OCI-LY7 (cell line): ENCODE measurements at regions not wholly inside any gene's neighbourhood (a gene's known extent, or its start where the extent isn't known, plus 50 kb on each side); places are given as distances from the start of the nearest gene placed in this dataset.
A peak's percentile ranks its signal among the peaks of the same experiment; 100 is the strongest.

ENCODE experiments used
- BruUV-seq: library from RNA; stranded (reverse); fragments of 400-500 nt; replicated peaks from 2 replicates; lab custom pipeline; 2021; lab: Mats Ljungman, UMichigan
- CTCF ChIA-PET: fragments of 300-600 bp; sonication (Branson Sonifier 250); formaldehyde crosslinking; loops from one replicate; lab custom pipeline; 2022; ENCODE audit warnings: antibody characterized with exemption; ENCODE audit not compliant: unreplicated experiment; lab: Charles Lee
- POLR2A ChIA-PET: fragments of 300-600 bp; sonication (Branson Sonifier 250); formaldehyde crosslinking; loops from one replicate; lab custom pipeline; 2022; ENCODE audit warnings: antibody characterized with exemption; lab: Charles Lee
- DNase-seq: peaks from one replicate; pipeline ENCODE4 v3.0.0-alpha.2; 2015; ENCODE audit warnings: low spot score
- H2AFZ ChIP-seq: fragments of 200-600 bp; sonication (generic), shearing (Covaris generic); 2 replicates; pipeline ENCODE4 v1.6.1; 2014; ENCODE audit warnings: mild to moderate bottlenecking, antibody characterized with exemption, low read length, moderate library complexity
- H3K27ac ChIP-seq: fragments of 200-600 bp; sonication (generic); 2 replicates; pipeline ENCODE4 v1.5.1; 2014; ENCODE audit warnings: mixed run types, low read depth, mild to moderate bottlenecking, moderate library complexity, low read length, inconsistent platforms; ENCODE audit not compliant: poor library complexity, severe bottlenecking
- H3K36me3 ChIP-seq: fragments of 200-600 bp; sonication (generic); 2 replicates; pipeline ENCODE4 v1.6.1; 2014; ENCODE audit warnings: mild to moderate bottlenecking, antibody characterized with exemption, low read length, moderate library complexity, mixed read lengths; ENCODE audit not compliant: insufficient read depth
- H3K4me1 ChIP-seq: fragments of 200-600 bp; sonication (generic); 2 replicates; pipeline ENCODE4 v1.5.1; 2014; ENCODE audit warnings: mild to moderate bottlenecking, low read length; ENCODE audit not compliant: insufficient read depth, poor library complexity, severe bottlenecking
- H3K4me2 ChIP-seq: fragments of 200-600 bp; sonication (generic); 2 replicates; pipeline ENCODE4 v1.6.1; 2014; ENCODE audit warnings: mild to moderate bottlenecking, low read length
- H3K4me3 ChIP-seq: fragments of 200-600 bp; sonication (generic); 2 replicates; pipeline ENCODE4 v1.5.1; 2014; ENCODE audit warnings: mild to moderate bottlenecking, low read depth, low read length; ENCODE audit not compliant: poor library complexity, severe bottlenecking
- H3K79me2 ChIP-seq: fragments of 200-600 bp; sonication (generic); 2 replicates; pipeline ENCODE4 v1.6.1; 2016; ENCODE audit warnings: low read depth, mild to moderate bottlenecking, low read length, moderate library complexity, mixed read lengths; ENCODE audit not compliant: insufficient read depth
- H3K9me2 ChIP-seq: fragments of 200-600 bp; sonication (generic); 2 replicates; pipeline ENCODE4 v1.6.1; 2016; ENCODE audit warnings: mild to moderate bottlenecking, low read length, mixed read lengths; ENCODE audit not compliant: insufficient read depth
- H3K9me3 ChIP-seq: fragments of 200-600 bp; sonication (generic); 2 replicates; pipeline ENCODE4 v1.6.1; 2014; ENCODE audit warnings: mild to moderate bottlenecking, mixed run types, low read length, mixed read lengths
- H4K20me1 ChIP-seq: fragments of 200-600 bp; sonication (generic); 2 replicates; pipeline ENCODE4 v1.6.1; 2014; ENCODE audit warnings: mild to moderate bottlenecking, antibody characterized with exemption, low read length, moderate library complexity, mixed read lengths; ENCODE audit not compliant: insufficient read depth
- CTCF ChIP-seq: fragments of 200-600 bp; sonication (generic); conservative IDR thresholded peaks from 2 replicates; pipeline ENCODE4 v1.5.1; 2014; ENCODE audit warnings: mild to moderate bottlenecking, antibody characterized with exemption, low read length, moderate library complexity, mixed read lengths
- EZH2phosphoT487 ChIP-seq: fragments of 200-600 bp; sonication (generic); IDR thresholded peaks from 2 replicates; pipeline ENCODE4 v1.6.1; 2018; ENCODE audit warnings: low read depth, borderline replicate concordance, mild to moderate bottlenecking, mixed run types, antibody characterized with exemption, low read length, moderate library complexity, mixed read lengths
- intact Hi-C: fragments of 100-400 bp; cut with micrococcal nuclease; formaldehyde crosslinking; loops from one replicate; pipeline ENCODE4 v1.10.0; 2022; ENCODE audit not compliant: unreplicated experiment

GRCh38 chr2:51717312-51717711 lies 685.4 kb upstream of the NRXN1 start:
- ChIA-PET CTCF (no interaction called here), POLR2A (interaction anchor here (0.7 kb wide), 1 partner anchor 766 kb away, joined by 3 read pairs; no protein-coding TSS in a partner anchor)
- Histone ChIP-seq H3K9me2 (no peaks in the 10 kb centered on the region), H2AFZ (no peak overlapping the region), H3K4me2 (no peak overlapping the region), H3K36me3 (no peaks in the 10 kb centered on the region), H3K27ac (no peak overlapping the region), H3K79me2 (no peaks in the 10 kb centered on the region), H4K20me1 (no peaks in the 10 kb centered on the region), H3K9me3 (no peaks in the 10 kb centered on the region), H3K4me3 (no peak overlapping the region), H3K4me1 (no peaks in the 10 kb centered on the region)
- no peak for DNase-seq
- no peak for TF ChIP-seq EZH2phosphoT487
- no peak for TF ChIP-seq CTCF
- no TSS peak for BruUV-seq
- intact Hi-C loops: loop anchor here (10.0 kb wide), 1 partner anchor 1183 kb away; no protein-coding TSS in a partner anchor

GRCh38 chr2:51711766-51712165 lies 679.8 kb upstream of the NRXN1 start:
- ChIA-PET CTCF (no interaction called here), POLR2A (no interaction called here)
- DNase-seq: no peak
- Histone ChIP-seq H3K79me2 (no peaks in the 10 kb centered on the region), H3K4me3 (no peak overlapping the region), H3K27ac (no peak overlapping the region), H3K4me2 (no peak overlapping the region), H2AFZ (no peak overlapping the region), H4K20me1 (no peaks in the 10 kb centered on the region), H3K9me2 (no peaks in the 10 kb centered on the region), H3K4me1 (no peaks in the 10 kb centered on the region), H3K9me3 (no peaks in the 10 kb centered on the region), H3K36me3 (no peaks in the 10 kb centered on the region)
- TF ChIP-seq EZH2phosphoT487: no peak
- TF ChIP-seq CTCF: no peak
- no TSS peak for BruUV-seq
- intact Hi-C loops: loop anchor here (10.0 kb wide), 1 partner anchor 1177 kb away; no protein-coding TSS in a partner anchor

GRCh38 chr2:51710222-51710621 lies 678.3 kb upstream of the NRXN1 start:
- Histone ChIP-seq H3K27ac (no peak overlapping the region), H3K9me3 (no peaks in the 10 kb centered on the region), H4K20me1 (no peaks in the 10 kb centered on the region), H3K36me3 (no peaks in the 10 kb centered on the region), H3K4me1 (no peaks in the 10 kb centered on the region), H3K4me2 (no peak overlapping the region), H3K79me2 (no peaks in the 10 kb centered on the region), H2AFZ (no peak overlapping the region), H3K4me3 (no peak overlapping the region), H3K9me2 (no peaks in the 10 kb centered on the region)
- no peak for TF ChIP-seq EZH2phosphoT487
- TF ChIP-seq CTCF: peak; percentile 74
- DNase-seq: peak; percentile 20
- ChIA-PET CTCF (no interaction called here), POLR2A (no interaction called here)
- intact Hi-C loops: loop anchor here (10.0 kb wide), 1 partner anchor 1175 kb away; no protein-coding TSS in a partner anchor
- no TSS peak for BruUV-seq
